Amniotic stem cell (primary cell): ENCODE measurements at regions not wholly inside any gene's neighbourhood (a gene's known extent, or its start where the extent isn't known, plus 50 kb on each side); places are given as distances from the start of the nearest gene placed in this dataset.

Source experiments
- DNase-seq: peaks from one replicate; lab custom pipeline; 2025; lab: John Stamatoyannopoulos, UW

DNA sequence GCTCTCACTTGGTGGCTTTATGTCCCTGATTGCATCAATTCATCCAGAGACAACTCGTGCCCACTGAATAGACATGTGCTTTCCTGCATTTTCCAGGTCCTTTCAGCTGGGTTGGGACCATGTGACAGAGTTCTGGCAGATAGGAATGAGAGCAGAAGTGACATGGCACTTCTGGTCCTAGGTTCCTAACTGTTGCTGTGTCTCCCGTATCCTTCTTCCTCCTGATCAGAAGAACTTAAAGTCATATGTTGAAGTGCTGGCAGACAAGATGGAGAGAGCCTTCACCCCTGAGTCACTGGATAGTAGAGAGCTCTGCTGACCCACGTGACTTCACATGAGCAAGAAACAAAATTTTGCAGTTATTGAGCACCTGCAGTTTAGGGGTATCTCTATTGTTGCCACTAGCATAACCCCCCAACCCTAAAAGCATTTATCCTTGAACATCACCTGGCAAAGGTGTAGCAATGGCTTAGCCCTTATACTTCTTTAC is 80.0 kb downstream of the NREP start:
- DNase-seq: no peak

DNA sequence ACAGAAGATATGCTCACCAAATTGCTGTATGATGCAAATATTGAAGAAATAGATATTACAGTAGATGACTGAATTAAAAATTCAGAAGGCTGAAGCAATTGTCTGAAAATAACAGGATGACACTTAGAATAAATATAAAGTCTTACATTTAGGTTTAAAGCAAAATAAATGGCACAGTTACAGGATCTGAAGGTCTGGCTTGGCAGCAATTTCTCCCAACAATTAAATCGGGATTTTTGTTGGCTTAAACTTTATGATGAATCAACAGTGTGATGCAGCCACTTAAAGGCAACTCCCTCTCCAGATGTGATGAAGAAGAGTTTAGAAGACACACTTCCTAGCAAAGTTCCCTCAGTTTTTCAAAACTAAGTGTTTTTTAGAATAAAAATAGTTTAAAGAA is 80.5 kb downstream of the NREP start:
- no peak for DNase-seq

DNA sequence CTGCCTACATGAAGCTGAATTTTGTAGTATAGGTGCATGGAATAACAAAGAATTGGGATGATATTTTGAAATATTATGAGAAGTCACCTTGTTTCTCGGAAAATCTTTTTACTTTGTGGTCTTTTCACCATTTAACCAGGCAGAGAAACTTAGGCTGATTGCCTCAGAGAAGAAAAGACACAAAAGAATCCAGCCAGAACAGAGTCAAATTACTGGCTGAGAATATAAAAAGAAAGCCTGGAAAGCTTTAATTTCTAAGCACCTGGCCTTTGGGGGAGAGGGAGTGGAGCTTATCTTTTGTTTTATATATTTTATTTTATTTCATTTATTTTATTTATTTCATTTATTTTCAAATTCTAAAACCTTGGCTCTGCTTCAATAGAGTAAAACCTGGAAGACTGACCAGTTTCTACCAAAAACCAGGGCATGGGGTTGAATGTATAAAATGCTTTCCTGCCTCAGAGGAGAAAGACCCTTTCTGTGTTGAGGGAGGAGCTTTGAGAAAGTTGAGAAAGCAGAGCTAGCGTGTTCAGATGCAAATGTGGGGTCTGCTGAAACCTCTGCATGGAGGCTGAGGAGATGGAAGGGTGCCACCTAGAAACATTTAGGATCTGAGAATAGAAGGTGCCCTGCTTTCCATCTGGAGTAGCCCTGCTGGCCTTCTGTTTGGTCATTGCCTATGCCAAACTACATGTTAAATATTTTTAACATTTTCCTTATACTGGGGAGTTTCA is 81.6 kb downstream of the NREP start:
- no peak for DNase-seq

DNA sequence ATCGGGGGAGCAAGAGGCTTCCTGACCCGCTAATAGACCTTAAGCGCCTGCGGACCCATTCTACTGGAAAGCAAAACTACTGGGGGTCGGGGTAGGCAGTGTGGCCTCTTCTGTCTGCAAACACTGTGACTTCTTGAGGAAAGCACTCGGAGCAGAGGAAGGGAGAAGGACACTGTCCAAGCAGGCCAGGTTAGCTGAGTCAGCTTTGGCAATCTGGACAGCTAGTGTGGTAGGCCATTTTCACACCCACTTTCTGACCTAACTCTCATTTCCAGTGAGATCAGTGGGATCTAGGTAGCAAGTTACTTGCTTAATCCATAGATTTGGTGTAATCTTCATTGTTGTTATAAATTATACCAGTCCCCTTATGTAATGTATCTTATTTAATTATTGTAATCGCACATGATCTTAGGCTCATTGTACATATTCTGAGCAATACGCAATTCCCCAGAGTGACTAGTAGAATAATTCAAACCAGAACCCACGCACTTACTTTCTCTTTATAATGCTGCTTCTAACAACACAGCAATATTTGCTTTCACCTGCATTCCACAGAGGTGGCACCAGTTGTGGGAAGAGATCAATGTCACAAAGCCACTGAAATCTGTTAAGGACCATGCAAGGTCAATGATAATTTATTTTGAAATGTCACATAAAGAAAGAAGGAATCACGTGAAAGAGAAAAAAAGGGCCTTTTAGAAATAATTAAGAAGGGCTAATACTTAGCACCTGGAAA is 82.9 kb downstream of the NREP start:
- no peak for DNase-seq

DNA sequence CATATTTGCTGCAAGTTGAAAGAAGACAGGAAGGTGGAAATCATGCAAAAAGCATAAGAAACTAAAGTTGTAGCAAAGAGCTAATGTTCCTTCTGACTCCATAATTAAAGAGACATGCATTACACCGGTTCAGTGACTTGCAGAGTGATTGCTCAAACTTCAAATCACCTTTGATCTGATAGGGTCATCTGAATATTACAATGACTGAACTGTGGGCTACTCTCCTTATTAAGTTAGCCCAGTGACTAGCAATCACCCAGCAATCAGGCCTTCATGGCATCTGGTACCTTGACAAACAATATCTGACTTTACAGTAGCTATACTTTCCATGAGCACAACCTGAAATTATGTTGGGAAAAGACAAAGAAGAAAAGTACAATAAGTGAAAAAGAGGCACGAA is 84.9 kb downstream of the NREP start:
- no peak for DNase-seq

DNA sequence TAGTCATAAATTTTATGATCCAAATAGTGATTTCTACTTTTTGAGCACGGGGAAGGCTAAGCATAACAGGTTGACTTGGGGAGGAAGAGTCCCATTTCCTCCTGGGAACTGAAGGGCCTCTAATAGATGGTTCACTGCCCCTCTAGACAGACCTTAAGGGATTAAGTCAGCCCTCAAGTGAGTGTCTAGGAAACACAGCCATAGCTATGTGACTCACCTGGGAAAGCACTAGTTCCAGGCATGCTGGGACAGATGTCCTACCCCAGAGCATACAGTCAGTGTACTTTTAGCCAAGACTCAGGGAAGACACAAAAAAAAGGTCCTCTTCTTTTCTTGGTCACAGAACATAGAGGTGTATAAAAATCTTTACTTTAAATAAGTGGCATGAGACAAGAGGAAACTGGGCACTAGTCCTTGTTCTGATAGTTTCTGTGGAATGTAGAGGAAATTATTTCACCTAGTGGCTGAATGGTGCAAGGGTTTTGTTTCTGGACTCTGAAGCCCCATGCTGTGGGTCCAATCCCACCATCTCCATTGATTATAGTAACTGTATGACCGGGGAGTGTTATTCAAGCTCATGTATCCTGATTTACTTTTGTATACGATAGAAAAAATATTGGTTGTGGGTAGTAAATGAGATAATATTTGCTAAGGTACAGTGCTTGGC is 86.0 kb downstream of the NREP start:
- DNase-seq: no peak

DNA sequence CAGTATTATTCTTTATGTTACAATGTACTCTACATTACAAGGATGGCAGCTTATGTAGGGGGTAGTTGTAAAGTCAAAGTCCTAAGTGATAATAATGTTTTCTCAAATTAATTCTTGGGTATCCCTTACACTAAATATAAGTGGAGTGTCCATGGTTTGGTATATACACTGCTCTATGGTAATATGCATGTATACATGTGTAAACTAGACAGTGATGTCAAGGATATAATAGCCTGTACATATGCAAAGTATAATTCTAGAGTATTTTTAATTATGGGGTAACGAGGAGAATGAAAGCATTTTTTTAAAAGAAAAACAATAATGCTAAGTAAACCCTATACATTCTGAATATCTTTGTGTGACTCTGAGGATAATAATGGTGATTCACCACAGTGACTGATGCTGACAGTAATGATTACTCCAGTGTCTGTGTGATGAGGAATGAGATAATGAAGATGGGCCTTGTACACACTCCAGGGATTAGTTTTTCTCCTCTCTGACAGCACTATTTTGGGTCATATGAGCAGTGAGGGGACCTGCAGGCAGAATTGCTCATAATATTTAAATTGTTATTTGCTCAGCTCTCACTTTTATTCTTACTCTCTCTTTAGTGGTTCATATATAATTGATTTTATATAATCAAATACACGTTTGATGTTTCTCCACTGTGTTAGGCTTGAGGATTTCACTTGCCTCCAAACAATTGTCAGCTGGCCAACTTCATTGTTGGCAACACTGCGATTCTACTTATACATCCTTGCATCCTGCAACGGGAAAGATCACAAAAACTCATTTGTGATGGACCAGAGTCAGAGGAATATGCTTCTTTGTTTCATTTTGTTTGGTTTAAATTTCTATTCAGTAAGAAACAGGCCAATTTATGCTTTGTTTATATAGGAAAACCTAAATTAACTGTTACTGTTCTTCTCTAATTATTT is 88.2 kb downstream of the NREP start:
- no peak for DNase-seq

DNA sequence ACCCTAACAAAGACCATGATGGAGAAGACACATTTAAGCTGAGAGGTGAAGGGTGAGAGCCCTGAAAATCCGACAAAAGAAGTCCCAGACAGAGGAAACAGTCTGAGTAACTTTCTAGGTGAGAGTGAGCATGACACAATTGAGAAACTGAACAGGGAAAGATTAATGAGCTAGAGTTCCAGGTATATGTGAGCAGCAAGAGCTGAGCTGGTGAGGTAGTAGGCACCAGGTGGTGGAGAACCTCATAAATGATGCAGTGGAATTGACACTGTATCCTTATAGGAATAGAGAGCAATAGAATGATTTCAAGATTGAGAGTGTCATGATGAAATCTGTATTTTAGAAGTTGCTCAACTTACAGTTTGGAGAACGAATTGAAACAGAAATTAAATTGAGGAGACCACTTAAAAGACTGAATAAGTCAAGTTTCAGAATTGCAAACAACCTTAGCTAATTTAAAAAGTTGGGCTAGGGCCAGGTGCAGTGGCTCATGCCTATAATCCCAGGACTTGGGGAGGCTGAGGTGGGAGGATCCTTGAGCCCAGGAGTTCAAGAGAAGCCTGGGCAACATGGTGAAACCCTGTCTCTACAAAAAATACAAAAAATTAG is 89.8 kb downstream of the NREP start:
- no peak for DNase-seq

DNA sequence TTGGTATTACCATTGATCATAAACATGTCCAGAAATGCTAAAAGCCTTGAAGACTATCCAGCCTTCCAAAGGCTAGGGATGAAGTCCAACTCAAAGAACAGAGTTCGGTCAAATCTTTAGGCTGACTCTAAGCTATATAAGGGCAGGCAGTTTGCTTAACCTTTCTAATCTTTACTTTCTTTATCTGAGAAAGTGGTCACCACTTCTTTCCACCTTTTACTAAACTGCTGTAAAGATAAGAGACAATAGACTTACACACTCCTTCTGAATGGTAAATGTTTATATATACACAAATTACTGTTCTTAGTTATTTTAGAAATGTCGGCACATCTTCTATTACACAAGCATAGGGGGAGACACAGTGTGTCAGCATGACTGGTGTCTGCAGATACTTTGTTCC is 100.4 kb downstream of the NREP start:
- DNase-seq: no peak

DNA sequence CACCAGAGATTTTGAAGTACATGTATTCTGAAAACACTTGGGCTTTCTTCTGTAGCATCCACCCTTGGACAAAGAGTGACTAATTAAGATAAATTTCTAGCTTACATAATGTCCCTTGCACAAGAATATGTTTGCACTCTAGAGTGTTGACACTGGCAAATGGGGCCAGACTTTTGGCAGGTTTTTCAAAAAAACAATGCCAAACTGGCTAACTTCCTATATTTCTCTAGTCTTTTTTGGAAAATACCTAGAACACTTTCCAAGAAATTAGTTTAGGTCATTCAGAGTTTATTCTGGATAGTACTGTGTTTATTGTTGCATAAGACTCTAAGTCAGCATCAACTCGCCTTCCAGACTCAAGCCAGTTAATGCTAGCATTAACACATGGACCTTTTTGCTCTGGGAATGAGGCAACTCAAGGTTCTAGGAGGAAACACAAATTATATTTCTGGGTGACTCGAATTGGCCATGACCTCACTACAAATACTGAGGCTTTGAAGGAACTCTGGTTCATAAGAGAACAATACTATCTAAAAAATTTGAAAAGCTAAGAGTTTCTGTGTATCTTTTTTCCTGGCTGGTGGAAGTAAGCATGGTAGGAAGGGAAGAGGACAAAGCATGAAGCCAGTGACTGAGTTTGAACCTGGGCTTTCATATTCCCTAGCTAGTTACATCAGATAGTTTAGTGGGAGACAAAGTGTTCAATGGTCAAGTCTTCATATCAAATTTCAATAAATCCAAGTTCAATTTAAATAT is 101.6 kb downstream of the NREP start:
- DNase-seq: no peak

DNA sequence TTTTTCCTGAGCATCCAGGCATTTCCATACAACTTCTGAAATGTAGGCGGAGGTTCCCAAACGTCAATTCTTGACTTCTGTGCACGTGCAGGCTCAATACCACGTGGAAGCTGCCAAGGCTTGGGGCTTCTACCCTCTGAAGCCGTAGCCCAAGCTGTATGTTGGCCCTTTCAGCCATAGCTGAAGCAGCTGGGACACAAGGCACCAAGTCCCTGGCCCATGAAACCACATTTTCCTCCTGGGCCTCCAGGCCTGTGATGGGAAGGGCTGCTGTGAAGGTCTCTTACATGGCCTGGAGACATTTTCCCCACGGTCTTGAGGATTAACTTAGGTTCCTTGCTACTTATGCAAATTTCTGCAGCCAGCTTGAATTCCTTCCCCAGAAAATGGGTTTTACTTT is 103.6 kb downstream of the NREP start:
- DNase-seq: no peak

DNA sequence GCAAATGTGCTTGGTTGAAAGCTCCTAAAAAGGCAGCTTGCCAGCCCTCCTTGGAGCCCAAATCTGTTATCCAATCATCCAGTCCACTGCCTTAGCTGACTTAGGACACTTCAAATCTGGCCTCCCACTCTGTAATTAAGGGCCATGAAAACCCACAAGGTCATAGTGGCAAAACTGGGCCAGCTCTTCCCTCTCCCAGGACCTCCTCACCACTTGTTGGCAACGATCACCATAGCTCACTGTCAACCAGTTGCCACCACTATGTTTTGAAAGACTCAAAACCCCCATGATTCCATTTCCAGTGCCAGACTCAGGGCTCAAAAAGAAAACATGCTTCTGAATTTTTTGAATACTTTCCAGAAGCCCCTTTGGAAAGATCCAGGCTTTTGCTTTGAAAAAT is 107.5 kb downstream of the NREP start:
- no peak for DNase-seq

DNA sequence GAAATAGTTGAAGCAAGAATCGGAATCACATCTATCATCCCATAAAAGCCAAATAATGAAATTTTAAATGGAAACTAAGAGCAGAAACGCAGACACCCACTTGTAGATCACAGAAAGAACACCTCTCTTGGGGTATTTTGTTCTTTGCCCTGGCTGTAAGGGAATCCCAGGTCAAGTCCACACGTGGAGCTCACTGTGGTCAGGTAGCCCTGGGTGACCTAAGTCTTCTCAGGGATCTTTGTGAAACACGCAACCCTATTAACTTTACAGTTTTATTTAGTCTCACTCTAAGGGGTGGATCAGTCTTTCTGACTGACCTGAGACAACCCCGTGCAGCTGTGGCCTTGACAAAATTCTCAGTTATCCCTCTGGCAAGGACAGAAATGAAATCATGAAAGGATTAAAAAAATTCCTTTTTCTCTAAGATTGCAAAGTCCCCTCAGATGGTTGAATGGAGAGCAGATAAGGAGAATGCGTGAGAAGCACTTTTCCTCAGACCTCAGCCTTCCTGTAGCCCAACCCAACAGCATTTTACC is 111.6 kb downstream of the NREP start:
- no peak for DNase-seq

DNA sequence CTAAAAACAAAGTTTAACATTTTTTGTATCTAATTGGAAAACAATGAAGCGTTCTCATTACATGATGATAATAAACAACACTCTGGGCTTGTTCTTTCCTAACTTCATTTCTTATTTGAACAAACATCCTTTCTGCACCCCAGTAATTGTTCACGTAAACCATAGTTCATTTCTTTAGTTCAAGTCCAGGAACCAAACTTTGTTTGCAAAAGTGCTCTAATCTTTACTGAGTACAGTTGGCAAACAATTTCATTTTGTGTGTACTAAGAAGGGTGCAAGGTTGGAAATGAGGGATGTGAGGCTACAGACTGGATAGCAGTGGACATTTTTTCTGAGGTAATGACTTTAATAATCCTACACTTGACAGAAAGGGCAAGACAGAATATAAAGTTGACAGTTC is 113.5 kb downstream of the NREP start:
- no peak for DNase-seq

DNA sequence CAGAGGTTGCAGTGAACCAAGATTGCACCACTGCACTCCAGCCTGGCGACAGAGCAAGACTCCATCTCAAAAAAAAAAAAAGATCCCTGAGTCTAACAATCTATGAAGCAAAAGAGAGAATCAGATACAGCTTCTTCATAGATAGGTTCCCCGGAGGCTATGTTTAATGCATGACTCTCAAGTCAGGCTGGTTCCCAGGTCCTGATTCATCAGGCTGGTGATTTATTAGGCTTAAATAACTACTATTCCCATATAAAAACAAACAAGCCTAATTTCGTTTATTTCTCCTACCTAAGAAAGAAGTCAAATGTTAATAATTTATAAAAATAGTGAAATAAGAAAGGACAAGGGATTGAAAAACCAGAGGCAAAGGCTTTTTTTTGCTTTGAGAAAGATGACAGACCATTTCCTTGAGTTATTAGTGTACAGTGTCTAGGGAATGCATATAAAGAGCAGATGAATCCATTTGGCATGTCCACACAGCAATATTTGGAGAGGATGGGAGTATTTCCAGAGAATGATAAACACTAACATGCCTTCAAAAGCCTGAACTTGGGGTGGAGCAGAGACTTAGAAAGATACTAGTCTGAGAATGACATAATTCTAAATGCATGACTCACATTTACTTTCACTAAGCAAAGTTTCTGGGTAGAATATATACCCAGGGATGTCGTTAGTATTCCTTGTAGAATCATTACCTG is 115.3 kb downstream of the NREP start:
- DNase-seq: no peak

DNA sequence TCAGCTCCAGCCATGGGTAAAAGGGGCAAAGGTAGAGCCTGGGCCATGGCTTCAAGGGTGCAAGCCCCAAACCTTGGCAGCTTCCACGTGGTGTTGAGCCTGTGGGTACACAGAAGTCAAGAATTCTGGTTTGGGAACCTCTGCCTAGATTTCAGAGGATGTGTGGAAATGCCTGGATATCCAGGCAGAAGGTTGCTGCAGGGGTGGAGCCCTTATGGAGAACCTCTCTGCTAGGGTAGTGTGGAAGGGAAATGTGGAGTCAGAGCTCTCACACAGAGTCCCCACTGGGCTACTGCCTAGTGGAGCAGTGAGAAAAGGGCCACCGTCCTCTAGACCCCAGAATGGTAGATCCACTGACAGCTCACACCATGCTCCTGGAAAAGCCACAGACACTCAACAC is 117.1 kb downstream of the NREP start:
- no peak for DNase-seq

DNA sequence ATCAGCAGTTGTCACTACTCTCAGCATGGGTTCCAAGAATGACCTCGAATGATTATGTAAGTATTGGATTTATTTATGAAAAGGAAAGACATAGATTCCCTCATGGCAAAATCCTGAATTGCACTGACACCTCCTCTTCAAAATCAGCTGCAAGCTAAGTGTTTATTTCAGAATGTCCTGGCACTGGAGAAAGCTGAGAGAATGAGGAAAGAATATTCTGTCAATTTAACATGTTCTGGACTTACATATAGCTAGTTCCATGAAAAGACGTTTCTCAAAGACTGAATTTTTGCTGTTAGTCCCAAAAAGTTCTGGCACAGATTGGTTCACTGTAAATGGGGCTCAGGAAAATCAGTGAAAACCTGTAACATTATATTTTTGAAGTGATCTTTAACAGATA is 120.3 kb downstream of the NREP start:
- DNase-seq: no peak

DNA sequence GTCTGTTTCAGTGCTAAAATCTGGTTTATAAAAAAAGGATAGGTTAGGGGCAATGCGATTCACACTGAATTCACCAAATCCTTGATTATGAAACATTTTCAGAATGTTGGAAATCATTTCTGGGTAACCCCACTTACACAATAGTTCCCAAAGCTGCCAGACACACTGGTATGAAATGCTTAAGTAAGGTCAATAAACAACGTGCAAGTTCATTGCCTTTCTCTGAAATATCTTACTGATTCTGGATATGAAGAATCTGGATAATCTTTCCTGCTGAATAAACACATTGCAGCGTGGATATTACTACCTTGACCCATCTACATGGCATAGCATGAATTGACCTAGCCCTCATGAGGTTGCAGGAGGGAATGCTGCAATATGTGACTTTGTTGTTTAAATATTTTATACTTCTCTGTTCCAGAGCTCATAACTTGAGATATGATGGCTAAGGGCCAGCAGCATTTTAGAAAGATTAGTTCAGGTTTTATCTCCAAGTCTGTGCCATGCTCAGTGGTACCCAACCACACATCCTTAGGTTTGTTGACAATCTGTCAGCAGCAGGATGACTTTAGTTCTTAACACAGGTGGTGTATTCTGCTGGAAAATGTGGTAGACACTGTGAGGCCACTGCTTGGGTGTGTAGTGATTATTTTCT is 121.0 kb downstream of the NREP start:
- no peak for DNase-seq

DNA sequence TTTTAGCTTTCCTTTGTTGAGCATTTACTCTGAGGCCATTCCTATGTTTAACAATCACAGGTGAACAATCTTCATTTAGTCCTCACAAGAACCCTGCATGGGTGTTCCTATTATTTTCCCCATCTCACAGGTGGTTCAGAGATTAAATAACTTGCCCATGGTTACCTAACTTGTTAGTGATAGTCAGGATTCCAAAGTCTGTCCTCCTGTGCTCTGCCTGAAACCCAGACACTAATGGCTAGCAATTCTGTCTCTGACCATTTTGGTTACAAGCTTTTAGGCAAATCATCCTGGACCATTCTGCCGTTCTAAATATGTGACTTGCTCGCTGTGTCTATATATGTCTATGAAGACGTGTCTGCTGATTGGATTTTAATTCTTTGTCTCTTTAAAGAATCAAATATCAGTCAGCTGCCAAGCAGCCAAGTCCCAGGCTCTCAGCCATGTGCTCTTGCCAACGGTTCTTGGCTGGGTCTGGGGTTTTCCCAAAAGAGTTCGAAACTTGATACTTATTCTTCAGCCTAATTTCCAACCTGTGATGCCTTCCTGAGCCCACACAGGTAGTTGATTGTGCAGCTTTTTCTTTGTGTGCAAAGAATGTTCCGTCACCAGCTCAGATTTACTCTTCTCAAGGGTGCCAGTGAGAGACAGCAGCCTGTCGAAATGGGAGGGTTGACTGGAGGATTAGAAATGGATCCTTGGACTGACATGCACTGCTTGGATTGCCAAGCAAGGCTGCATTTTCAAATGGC is 121.7 kb downstream of the NREP start:
- DNase-seq: no peak
